ENCODE measurements at regions not wholly inside any gene's neighbourhood (a gene's known extent, or its start where the extent isn't known, plus 50 kb on each side); places are given as distances from the start of the nearest gene placed in this dataset.

DNA sequence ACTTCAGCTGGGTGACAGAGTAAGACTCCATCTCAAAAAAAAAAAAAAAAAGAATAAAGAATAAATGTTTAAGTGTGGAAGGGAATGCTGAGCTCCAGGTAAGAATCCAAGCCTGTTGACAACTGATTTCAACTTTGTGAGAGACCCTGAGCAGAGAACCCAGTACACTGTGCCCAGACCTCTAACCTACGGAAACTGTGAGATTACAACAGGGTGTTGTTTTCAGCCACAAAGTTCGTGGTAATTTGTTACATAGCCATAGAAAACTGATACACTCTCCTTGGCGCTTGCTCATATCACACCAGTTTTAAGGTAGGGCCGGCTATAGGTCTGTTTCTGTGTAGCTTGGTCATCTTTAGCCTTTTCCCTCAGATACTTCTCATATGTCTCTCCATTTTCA is 98.4 kb upstream of the PAPOLG start:
- no peak for DNase-seq (ENCODE audit: low spot score)

DNA sequence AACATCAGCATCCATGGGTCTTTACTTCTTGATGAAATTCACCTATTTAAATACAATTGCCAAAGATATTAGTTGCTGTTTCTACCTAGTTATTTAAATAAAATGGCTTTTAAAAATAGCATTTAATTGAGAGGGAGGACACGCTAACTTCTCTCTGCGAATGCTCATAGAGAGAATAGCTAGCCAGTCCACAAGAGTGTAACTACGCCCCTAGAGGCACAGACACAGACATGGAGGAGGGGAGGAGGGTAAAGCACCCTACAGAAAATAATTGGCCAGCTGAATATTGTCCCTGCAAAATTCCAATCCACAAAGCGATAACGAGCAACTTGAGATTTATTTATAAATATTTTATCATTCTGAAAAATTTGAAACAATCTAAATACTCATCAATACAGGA is 97.0 kb upstream of the PAPOLG start:
- DNase-seq (ENCODE audit: low spot score): no peak

DNA sequence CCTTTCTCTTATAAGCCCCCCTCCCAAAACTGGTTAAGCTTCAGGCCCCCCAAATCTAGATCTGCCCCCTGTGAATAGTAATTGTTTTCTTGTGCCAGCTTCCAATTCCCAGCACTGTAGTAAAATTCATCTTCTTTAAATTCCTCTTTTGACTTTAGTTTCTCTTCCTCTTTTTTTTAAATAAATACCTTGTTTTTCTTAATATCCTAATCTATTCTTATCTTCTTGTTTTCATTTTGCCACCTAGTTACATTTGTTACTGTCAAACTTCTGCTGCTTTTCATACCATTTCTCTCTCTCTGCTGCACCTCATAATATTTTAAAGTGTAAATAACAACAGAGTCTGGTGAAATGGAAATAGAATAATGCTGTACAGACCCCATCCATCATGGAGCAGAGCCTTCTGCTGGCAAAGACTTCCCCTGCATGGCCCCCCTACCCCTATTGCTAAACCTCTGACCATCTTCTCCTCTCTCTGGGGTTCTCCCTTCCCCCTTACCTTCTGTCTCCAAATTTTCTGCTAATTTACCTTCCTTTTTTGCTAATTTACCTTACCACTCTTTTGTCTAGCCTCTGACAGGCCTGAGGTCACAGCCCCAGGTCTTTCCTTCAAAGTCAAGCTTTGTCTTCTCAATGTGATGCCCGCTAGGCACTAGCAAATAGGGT is 94.9 kb upstream of the PAPOLG start:
- DNase-seq (ENCODE audit: low spot score): no peak

DNA sequence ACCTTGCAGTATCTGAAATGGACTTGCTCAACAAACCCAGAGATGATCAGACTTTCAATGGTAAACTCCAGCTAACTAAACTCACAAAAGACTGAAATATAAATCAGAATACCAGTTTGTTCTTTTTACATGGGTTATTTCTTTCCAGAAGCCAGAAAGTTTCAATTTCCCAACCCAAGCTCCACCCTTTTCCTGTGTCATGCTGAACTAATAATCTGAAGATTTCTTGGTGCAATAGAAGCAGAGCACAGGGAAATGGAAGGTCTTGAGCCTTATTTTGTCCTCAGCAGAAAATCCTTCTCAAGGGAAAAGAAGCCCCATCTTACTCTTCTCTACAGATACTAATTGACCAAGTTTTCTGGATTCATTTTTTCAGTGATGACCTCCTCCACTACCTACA is 93.3 kb upstream of the PAPOLG start:
- no peak for DNase-seq (ENCODE audit: low spot score)

DNA sequence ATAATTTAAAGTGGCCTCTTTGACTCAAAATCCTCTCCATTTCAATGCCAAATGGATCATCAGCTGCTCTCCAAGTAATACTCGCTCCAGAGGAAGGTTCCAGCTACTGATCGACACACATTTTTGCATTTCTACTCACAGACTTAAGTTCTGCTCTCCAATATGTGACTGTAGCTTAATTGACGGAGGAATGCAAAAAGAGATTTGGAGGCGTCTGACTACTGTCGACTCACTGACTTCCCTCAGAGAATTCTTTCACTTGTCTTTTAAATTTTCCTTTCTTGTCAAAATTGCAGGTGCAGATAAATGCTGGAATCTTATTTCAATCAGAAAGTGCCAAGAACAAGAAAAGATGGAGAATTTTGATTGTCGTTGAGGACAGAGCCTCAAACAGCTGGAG is 84.1 kb upstream of the PAPOLG start:
- DNase-seq (ENCODE audit: low spot score): no peak

DNA sequence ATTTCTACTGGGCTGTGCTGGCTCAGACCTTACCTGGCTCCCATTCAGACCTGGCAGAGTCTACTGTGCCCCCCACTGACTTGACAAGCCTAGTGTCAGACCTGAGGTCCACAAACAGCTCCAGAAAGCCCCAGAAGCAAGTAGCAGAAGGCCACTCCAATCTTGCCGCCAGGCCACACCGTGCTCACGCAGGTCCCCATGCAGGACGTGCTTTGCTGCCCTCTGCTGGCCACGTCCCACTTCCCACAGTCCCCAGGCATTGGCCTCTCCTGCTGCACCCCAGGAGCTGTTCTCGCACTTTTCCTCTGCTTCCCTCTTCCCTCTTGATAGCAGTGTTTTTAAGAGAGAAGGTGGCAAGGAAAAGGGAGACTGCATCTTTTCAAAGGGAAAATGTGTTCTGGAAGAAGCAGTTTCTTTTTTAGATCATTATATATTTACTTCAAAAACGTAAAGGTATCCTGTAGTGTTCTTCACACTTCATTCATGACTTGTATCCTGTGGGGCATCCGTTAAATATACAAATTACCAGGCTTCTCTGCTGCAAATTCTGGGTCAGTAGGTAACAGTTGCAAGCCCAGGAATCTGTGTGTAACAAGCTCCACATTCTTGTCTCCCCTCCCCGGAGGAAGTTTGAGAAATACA is 81.4 kb upstream of the PAPOLG start:
- DNase-seq (ENCODE audit: low spot score): peak; percentile 64

DNA sequence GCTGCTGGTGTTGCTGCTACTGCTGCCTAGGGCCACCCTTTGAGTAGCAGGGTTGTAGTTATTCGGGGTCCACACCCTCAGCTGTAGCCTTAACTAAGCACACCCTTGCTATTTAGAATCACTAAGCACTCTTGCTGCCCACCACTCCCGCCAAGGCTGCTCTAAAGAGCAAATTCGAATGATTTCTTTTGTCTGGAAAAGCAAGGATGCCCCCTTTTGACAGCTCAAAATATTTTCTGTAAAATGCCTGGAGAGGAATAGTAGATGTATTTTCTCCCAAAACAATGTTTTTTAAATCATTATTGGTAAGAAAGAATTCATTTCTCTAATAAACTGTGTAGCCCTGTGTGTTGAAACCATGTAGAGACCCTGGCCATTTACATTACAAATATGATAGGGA is 80.8 kb upstream of the PAPOLG start:
- no peak for DNase-seq (ENCODE audit: low spot score)

DNA sequence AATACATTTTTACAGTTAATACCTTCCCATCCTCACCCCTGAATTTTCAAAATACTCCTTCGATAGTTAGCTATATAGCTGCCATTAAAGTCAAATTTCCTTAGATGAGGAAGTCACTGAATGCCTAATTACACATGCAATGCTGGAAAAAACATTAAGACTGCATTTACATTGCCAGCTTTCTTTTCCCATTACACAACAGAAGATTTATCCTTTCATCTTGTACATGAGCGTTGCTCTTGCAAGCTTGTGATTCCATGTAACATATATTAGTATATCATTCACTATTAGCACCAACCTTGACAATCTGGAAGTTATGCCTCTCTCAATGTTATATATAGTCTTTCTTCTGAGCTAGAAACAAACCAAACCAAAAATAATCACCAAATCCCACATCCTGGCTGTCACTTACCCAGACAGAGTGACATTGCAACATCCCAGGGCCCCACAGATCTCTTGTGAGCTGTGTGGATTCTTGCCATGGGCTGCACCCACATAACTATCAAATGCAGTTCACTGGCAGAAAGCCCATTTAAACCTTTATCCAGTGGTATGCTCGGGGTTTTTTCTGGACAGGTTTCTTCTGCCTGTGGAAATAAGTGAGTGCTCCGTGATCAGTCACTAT is 79.2 kb upstream of the PAPOLG start:
- DNase-seq (ENCODE audit: low spot score): no peak

DNA sequence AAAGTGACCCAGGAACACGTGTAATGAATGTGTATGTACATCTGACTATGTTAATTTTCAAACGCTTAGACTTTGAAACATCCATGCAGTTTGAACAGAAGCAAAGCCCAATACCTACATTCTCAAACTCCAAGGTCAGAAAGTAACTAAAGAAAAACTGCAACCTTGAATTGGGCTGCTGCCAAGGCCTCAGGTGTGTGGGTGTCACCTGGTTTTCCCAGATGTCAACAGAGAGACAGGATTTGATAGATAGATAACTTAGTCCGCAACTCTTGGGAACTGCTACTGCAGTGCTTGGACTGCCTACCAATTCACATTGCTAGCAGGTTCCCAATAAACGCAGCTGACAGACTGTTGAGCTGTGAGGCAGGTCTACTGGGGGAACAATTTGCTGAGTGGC is 78.7 kb upstream of the PAPOLG start:
- DNase-seq (ENCODE audit: low spot score): no peak

DNA sequence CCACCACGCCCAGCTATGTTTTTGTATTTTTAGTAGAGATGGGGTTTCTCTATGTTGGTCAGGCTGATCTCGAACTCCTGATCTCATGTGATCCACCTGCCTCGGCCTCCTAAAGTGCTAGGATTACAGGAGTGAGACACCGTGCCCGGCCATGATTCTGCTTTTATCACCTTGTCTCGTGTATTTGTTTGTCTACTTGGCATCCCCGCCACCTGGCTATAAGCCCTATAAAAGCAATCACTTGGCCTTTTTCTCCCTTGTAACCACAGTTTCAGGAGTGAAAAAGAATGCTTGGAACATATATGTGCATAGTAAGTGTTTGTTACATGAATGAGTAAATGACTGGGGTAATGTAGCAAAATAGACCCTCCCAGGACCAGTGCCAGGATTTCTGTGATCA is 77.5 kb upstream of the PAPOLG start:
- no peak for DNase-seq (ENCODE audit: low spot score)

DNA sequence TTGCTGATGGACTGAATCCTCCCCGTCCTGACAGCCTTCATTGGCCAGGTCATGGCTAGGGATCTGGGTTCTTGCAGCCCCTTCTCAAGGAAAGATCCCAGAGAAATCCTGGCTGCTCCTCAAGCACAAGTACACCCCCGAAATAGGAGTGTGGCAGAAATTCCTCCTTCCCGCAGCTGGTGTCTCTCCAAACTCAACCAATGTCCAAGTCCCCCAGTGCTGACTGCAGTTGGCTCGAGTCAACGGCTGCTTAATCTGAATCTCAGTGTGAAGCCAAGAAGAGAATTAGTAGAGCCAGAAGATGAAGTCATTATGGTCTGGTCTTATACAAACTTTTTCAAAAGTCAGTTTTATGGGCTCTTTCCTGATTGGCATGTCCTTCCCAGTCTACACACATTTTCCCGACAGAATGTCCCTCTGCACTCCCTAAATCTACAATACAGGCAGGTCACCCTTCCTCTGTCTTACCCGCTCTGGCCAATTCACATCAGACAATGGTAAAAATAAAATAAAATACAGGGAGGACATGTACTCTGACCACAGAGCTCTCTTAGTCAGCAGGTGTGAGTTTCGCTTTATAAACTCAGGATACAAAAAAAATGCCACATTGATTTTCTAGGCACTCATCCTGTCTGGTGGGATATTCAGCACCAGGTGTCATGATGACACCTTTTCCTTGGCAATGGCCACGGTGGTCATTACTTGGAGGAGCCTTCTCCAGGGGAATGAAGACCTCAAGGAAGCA is 76.9 kb upstream of the PAPOLG start:
- DNase-seq (ENCODE audit: low spot score): no peak

DNA sequence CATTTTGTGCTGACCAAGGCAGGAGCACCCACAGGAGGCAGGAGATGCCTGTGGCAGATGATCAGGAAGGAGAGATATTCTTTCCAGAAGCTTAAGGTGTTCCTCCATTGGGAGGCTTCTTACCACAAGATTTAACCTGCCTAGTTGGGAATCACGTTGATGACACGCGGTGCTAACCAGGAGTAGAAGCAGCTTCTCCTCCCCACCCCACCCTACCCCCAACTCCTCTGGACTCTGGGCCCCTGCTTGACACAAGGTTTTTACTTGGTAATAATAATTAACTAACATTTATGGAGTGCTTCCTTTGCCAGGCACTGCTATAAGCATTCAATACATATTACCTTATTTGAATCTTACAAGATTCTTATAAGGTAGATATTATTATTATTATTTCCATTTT is 62.5 kb upstream of the PAPOLG start:
- no peak for DNase-seq (ENCODE audit: low spot score)

DNA sequence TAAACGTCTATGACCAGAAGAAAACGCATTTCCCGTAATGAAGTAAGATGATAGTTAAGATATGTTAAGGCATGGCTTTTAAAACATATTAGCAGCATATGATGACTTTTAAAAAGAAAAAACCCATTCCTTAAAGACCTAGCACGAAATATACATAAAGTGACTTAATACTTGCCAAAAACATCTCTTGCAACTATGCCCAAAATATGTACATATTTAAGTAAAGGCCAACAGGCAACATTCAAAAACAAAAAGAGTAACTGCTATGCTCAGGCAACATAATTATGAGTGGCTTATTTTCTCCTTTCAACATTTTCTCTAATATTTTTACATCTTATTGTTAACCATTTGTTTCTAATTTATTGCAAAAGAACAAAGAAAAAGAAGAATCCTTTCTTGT is 60.3 kb upstream of the PAPOLG start:
- no peak for DNase-seq (ENCODE audit: low spot score)

DNA sequence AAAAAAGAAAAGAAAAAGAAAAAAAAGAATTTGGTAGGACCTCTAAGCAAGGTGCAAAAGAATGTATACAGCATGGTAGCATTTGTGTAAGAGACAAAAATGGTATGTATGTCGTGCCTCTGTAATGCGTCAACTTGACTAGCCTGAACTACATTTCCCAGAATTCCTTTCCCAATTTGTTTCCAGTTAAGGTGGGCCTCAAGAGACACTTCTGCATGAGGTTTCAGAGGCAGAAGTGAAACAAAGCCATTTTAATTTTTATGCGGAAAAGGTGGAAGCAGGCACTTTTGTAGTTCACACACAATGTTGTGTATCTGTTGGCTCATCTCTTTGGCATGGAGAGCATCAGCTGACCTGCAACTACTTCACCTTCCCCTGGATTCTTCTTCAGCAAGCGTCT is 56.5 kb upstream of the PAPOLG start:
- DNase-seq (ENCODE audit: low spot score): no peak

DNA sequence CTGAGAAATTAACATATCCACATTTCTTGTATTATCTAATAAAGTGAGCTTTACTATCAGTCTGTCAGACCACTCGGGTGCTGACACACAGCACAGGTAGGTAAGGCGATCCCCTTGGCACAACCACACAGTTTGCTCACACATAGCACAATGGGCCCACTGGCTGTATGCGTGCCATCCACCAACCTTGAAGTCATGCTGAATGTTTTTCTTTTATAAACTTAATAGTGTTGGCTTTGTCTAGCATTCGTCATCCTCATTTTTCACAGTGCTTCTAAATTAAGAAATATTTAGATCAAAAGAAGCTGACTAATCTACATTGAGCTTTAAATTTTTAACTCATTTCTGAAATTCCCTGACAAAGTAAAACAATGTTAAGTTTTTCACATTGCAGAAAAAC is 50.0 kb upstream of the PAPOLG start:
- no peak for DNase-seq (ENCODE audit: low spot score)
